H9 (cell line): ENCODE measurements at regions not wholly inside any gene's neighbourhood (a gene's known extent, or its start where the extent isn't known, plus 50 kb on each side); places are given as distances from the start of the nearest gene placed in this dataset.

Source experiments
- DNase-seq: peaks from one replicate; pipeline ENCODE4 v3.0.0-alpha.2; 2017
- H2AFZ ChIP-seq: one replicate; pipeline ENCODE4 v1.6.1; 2013; ENCODE audit warnings: mild to moderate bottlenecking, low read length, control low read depth, moderate library complexity
- H2AK5ac ChIP-seq: 2 replicates; pipeline ENCODE4 v1.6.1; 2013; ENCODE audit warnings: low read length, control low read depth, mixed read lengths; ENCODE audit not compliant: insufficient read length
- H2BK120ac ChIP-seq: one replicate; pipeline ENCODE4 v1.6.1; 2013; ENCODE audit warnings: low read depth, mild to moderate bottlenecking, low read length, control low read depth, inconsistent platforms; ENCODE audit not compliant: poor library complexity, severe bottlenecking
- H2BK12ac ChIP-seq: 2 replicates; pipeline ENCODE4 v1.6.1; 2013; ENCODE audit warnings: low read length, control low read depth, mixed read lengths, low read depth; ENCODE audit not compliant: insufficient read length
- H2BK15ac ChIP-seq: 2 replicates; pipeline ENCODE4 v1.6.1; 2013; ENCODE audit warnings: low read depth, low read length, control low read depth
- H2BK20ac ChIP-seq: one replicate; pipeline ENCODE4 v1.6.1; 2013; ENCODE audit warnings: low read depth, mild to moderate bottlenecking, low read length, control low read depth, inconsistent platforms; ENCODE audit not compliant: poor library complexity, severe bottlenecking
- H2BK5ac ChIP-seq: 2 replicates; pipeline ENCODE4 v1.6.1; 2013; ENCODE audit warnings: low read length, control low read depth, mixed read lengths; ENCODE audit not compliant: insufficient read length
- H3K14ac ChIP-seq: 2 replicates; pipeline ENCODE4 v1.6.1; 2013; ENCODE audit warnings: low read length, control low read depth; ENCODE audit not compliant: insufficient read depth
- H3K18ac ChIP-seq: 2 replicates; pipeline ENCODE4 v1.6.1; 2013; ENCODE audit warnings: low read depth, mild to moderate bottlenecking, mixed read lengths, low read length, control low read depth; ENCODE audit not compliant: insufficient read length
- H3K23ac ChIP-seq: 2 replicates; pipeline ENCODE4 v1.6.1; 2013; ENCODE audit warnings: low read length, control low read depth, mixed read lengths, low read depth; ENCODE audit not compliant: insufficient read length
- H3K23me2 ChIP-seq: 2 replicates; pipeline ENCODE4 v1.6.1; 2013; ENCODE audit warnings: low read depth, mild to moderate bottlenecking, mixed read lengths, low read length, control low read depth; ENCODE audit not compliant: insufficient read length, poor library complexity, severe bottlenecking
- H3K27ac ChIP-seq: 2 replicates; pipeline ENCODE4 v1.5.1; 2013; ENCODE audit warnings: low read length, control low read depth, mixed read lengths, low read depth; ENCODE audit not compliant: insufficient read length
- H3K27me3 ChIP-seq: 2 replicates; pipeline ENCODE4 v1.6.1; 2013; ENCODE audit warnings: low read length, control low read depth, inconsistent platforms; ENCODE audit not compliant: insufficient read depth
- H3K4ac ChIP-seq: 2 replicates; pipeline ENCODE4 v1.6.1; 2013; ENCODE audit warnings: low read depth, mild to moderate bottlenecking, control low read depth, inconsistent platforms, low read length, moderate library complexity
- H3K4me1 ChIP-seq: 2 replicates; pipeline ENCODE4 v1.6.1; 2013; ENCODE audit warnings: low read length, control low read depth, inconsistent platforms; ENCODE audit not compliant: insufficient read depth
- H3K4me2 ChIP-seq: 2 replicates; pipeline ENCODE4 v1.6.1; 2013; ENCODE audit warnings: low read length, control low read depth, mixed read lengths; ENCODE audit not compliant: insufficient read length, insufficient read depth
- H3K56ac ChIP-seq: 2 replicates; pipeline ENCODE4 v1.6.1; 2013; ENCODE audit warnings: low read depth, mild to moderate bottlenecking, mixed read lengths, low read length, control low read depth; ENCODE audit not compliant: insufficient read length
- H3K79me1 ChIP-seq: 2 replicates; pipeline ENCODE4 v1.6.1; 2013; ENCODE audit warnings: low read depth, mild to moderate bottlenecking, moderate library complexity, low read length, control low read depth, inconsistent platforms; ENCODE audit not compliant: insufficient read depth, poor library complexity, severe bottlenecking
- H3K79me2 ChIP-seq: 2 replicates; pipeline ENCODE4 v1.6.1; 2013; ENCODE audit warnings: low read length, control low read depth, inconsistent platforms; ENCODE audit not compliant: insufficient read depth
- H3K9ac ChIP-seq: 2 replicates; pipeline ENCODE4 v1.6.1; 2013; ENCODE audit warnings: low read length, control low read depth, mixed read lengths; ENCODE audit not compliant: insufficient read length; ENCODE audit errors: extremely low read depth
- H3K9me3 ChIP-seq: one replicate; pipeline ENCODE4 v1.6.1; 2013; ENCODE audit warnings: low read depth, low read length, inconsistent platforms; ENCODE audit not compliant: control insufficient read depth
- H3T11ph ChIP-seq: one replicate; pipeline ENCODE4 v1.6.1; 2013; ENCODE audit warnings: mild to moderate bottlenecking, low read length, control low read depth, inconsistent platforms
- H4K20me1 ChIP-seq: one replicate; pipeline ENCODE4 v1.6.1; 2013; ENCODE audit not compliant: control insufficient read depth, insufficient read length, insufficient read depth
- H4K5ac ChIP-seq: 2 replicates; pipeline ENCODE4 v1.6.1; 2013; ENCODE audit warnings: low read depth, mild to moderate bottlenecking, mixed read lengths, low read length, control low read depth; ENCODE audit not compliant: insufficient read length
- H4K8ac ChIP-seq: replicated peaks from 2 replicates; pipeline ENCODE4 v1.6.1; 2013; ENCODE audit warnings: low read length, control low read depth, mixed read lengths, low read depth; ENCODE audit not compliant: insufficient read length
- H4K91ac ChIP-seq: 2 replicates; pipeline ENCODE4 v1.6.1; 2013; ENCODE audit warnings: low read depth, mild to moderate bottlenecking, moderate library complexity, mixed read lengths, low read length, control low read depth; ENCODE audit not compliant: insufficient read length
- H3K27ac Mint-ChIP-seq, 3 experiments: 2 replicates in 2 of 3; 3 replicates in 1 of 3; pipeline ENCODE4 v1.8.0; 2020 to 2021; ENCODE audit warnings: mixed read lengths in 3 of 3, mild to moderate bottlenecking in 1 of 3, moderate library complexity in 1 of 3
- H3K27me3 Mint-ChIP-seq: 2 replicates; pipeline ENCODE4 v1.8.0; 2021; ENCODE audit warnings: low read depth, mild to moderate bottlenecking, moderate library complexity, mixed read lengths
- H3K36me3 Mint-ChIP-seq, 3 experiments: 2 replicates in 2 of 3; 3 replicates in 1 of 3; pipeline ENCODE4 v1.8.0; 2020 to 2021; ENCODE audit warnings: low read depth in 3 of 3, mixed read lengths in 3 of 3; ENCODE audit not compliant: insufficient read depth in 1 of 3
- H3K4me1 Mint-ChIP-seq, 2 experiments: 2 replicates each; pipeline ENCODE4 v1.8.0; 2020; ENCODE audit warnings: mixed read lengths in 2 of 2
- H3K4me3 Mint-ChIP-seq, 2 experiments: 2 replicates in 1 of 2; 3 replicates in 1 of 2; pipeline ENCODE4 v1.8.0; 2020 to 2021; ENCODE audit warnings: mild to moderate bottlenecking in 2 of 2, mixed read lengths in 2 of 2, moderate library complexity in 1 of 2
- H3K9me3 Mint-ChIP-seq, 2 experiments: 2 replicates in 1 of 2; 3 replicates in 1 of 2; pipeline ENCODE4 v1.8.0; 2020; ENCODE audit warnings: mild to moderate bottlenecking in 2 of 2, mixed read lengths in 2 of 2, moderate library complexity in 1 of 2
- WGBS: extraction: QIAGEN DNeasy Blood & Tissue Kit; methylation state at CpG from one replicate; pipeline ENCODE4 v1.1.7; 2013; ENCODE audit warnings: missing lambda C conversion rate, low lambda C conversion rate, mixed read lengths; ENCODE audit not compliant: insufficient read length; ENCODE audit errors: extremely low coverage; 5-methylcytosine and 5-hydroxymethylcytosine counted together
- TF ChIP-seq, protein P1 (sequence below): fragments of 200-600 bp; sonication (generic); conservative IDR thresholded peaks from 3 replicates; pipeline ENCODE4 v1.8.0; 2021; ENCODE audit warnings: antibody characterized with exemption, mild to moderate bottlenecking

DNA sequence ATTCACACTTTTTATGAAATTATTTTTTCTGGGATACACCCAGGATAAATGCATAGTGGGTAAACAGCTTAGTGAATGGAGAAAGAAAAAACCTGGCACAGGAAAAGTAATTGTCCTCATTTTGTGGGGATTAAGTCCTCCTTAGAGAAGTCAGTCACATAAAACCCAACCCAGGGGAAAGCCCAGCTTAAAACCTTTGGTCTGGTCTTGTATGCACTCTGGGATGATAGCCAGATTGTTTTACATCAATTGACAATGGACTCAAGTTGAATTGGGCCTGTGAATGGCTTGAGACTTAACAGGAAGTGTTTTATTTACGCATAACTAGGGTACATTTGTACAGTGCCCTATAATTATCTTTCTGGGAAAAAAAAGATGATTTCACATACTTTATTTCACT lies 561.3 kb upstream of the GRIA3 start:
- Histone ChIP-seq H3K18ac (no peak overlapping the region), H3K9ac (no peak overlapping the region), H3K4me1 (no peaks in the 10 kb centered on the region), H2BK120ac (no peak overlapping the region), H3K9me3 (peaks cover 11% of the 10 kb centered on the region), H3K23ac (no peak overlapping the region), H3K79me1 (no peaks in the 10 kb centered on the region), H4K91ac (no peak overlapping the region), H4K20me1 (no peaks in the 10 kb centered on the region), H3K27me3 (no peaks in the 10 kb centered on the region), H3K56ac (no peak overlapping the region), H3K27ac (no peak overlapping the region), H4K8ac (no peak overlapping the region), H2AFZ (no peak overlapping the region), H2BK12ac (no peak overlapping the region), H3K79me2 (no peaks in the 10 kb centered on the region), H2BK15ac (no peak overlapping the region), H2BK5ac (no peak overlapping the region), H2BK20ac (no peak overlapping the region), H3K4me2 (no peak overlapping the region), H3K23me2 (no peaks in the 10 kb centered on the region), H3K4ac (no peak overlapping the region), H2AK5ac (no peak overlapping the region), H4K5ac (no peak overlapping the region), H3T11ph (no peak overlapping the region), H3K14ac (no peak overlapping the region)
- 0 out of 4 replicates have a peak, but pooled peaks cover 3 to 4% of the 10 kb centered on the region in 2 experiments for H3K4me1 Mint-ChIP-seq
- H3K27me3 Mint-ChIP-seq = peaks cover 4% of the 10 kb centered on the region; the same call in 1 of the 2 replicates
- H3K27ac Mint-ChIP-seq = no peak overlapping the region
- no CpG with 5 or more reads among the region's 1 CpG for WGBS
- H3K9me3 Mint-ChIP-seq = peaks cover 36 to 71% of the 10 kb centered on the region in 2 experiments
- DNase-seq = no peak
- H3K36me3 Mint-ChIP-seq = peaks cover 2 to 5% (median 4%) of the 10 kb centered on the region in 3 experiments; a peak in 5 of 7 replicates
- no peak overlapping the region for H3K4me3 Mint-ChIP-seq
- TF ChIP-seq, protein P1, sequence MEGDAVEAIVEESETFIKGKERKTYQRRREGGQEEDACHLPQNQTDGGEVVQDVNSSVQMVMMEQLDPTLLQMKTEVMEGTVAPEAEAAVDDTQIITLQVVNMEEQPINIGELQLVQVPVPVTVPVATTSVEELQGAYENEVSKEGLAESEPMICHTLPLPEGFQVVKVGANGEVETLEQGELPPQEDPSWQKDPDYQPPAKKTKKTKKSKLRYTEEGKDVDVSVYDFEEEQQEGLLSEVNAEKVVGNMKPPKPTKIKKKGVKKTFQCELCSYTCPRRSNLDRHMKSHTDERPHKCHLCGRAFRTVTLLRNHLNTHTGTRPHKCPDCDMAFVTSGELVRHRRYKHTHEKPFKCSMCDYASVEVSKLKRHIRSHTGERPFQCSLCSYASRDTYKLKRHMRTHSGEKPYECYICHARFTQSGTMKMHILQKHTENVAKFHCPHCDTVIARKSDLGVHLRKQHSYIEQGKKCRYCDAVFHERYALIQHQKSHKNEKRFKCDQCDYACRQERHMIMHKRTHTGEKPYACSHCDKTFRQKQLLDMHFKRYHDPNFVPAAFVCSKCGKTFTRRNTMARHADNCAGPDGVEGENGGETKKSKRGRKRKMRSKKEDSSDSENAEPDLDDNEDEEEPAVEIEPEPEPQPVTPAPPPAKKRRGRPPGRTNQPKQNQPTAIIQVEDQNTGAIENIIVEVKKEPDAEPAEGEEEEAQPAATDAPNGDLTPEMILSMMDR = no peak
